Keratinocyte (primary cell): ENCODE measurements at regions not wholly inside any gene's neighbourhood (a gene's known extent, or its start where the extent isn't known, plus 50 kb on each side); places are given as distances from the start of the nearest gene placed in this dataset.

Experiments used
- DNase-seq: peaks from one replicate; pipeline ENCODE4 v3.0.0-alpha.2; 2011; ENCODE audit warnings: low read depth, missing footprints, low spot score
- FAIRE-seq: peaks from 2 replicates; lab custom pipeline; 2011; peaks lifted over from hg19 to GRCh38; lab: Jason Lieb, UNC
- H2AFZ ChIP-seq: 2 replicates; pipeline ENCODE4 v1.6.0; 2012; ENCODE audit warnings: low read length, control low read depth, inconsistent platforms; ENCODE audit not compliant: control insufficient read depth
- H3K27ac ChIP-seq: 2 replicates; pipeline ENCODE4 v1.5.1; 2011; ENCODE audit warnings: low read length; ENCODE audit not compliant: control insufficient read depth, insufficient read depth
- H3K27me3 ChIP-seq: 3 replicates; pipeline ENCODE4 v1.6.0; 2011; ENCODE audit warnings: low read length; ENCODE audit not compliant: control insufficient read depth, insufficient read depth; ENCODE audit errors: extremely low read depth
- H3K36me3 ChIP-seq, 2 experiments: 2 replicates in 1 of 2; 3 replicates in 1 of 2; pipeline ENCODE4 v1.5.1; 2011; ENCODE audit warnings: low read length in 2 of 2, mild to moderate bottlenecking in 1 of 2; ENCODE audit not compliant: control insufficient read depth in 2 of 2, insufficient read depth in 2 of 2; ENCODE audit errors: extremely low read depth in 1 of 2
- H3K4me1 ChIP-seq: 3 replicates; pipeline ENCODE4 v1.5.1; 2011; ENCODE audit warnings: low read length; ENCODE audit not compliant: control insufficient read depth, insufficient read depth; ENCODE audit errors: extremely low read depth
- H3K4me2 ChIP-seq: 3 replicates; pipeline ENCODE4 v1.6.0; 2011; ENCODE audit warnings: low read depth, low read length; ENCODE audit not compliant: control insufficient read depth, insufficient read depth; ENCODE audit errors: extremely low read depth
- H3K4me3 ChIP-seq, 3 experiments: fragments of 200-600 bp in 1 of 3; sonication (generic) in 1 of 3; 2 replicates in 2 of 3; 3 replicates in 1 of 3; pipeline ENCODE4 v1.5.1; 2011 to 2016; ENCODE audit warnings: low read length in 3 of 3, mild to moderate bottlenecking in 3 of 3, control low read depth in 2 of 3, inconsistent platforms in 1 of 3, low read depth in 1 of 3, mixed read lengths in 1 of 3, mixed run types in 1 of 3, moderate library complexity in 1 of 3; ENCODE audit not compliant: control insufficient read depth in 2 of 3, insufficient read depth in 2 of 3; ENCODE audit errors: extremely low read depth in 1 of 3
- H3K79me2 ChIP-seq: 2 replicates; pipeline ENCODE4 v1.6.0; 2012; ENCODE audit warnings: low read length; ENCODE audit not compliant: control insufficient read depth, insufficient read depth
- H3K9ac ChIP-seq: 3 replicates; pipeline ENCODE4 v1.6.0; 2011; ENCODE audit warnings: low read length; ENCODE audit not compliant: control insufficient read depth, insufficient read depth; ENCODE audit errors: extremely low read depth
- H3K9me1 ChIP-seq: 3 replicates; pipeline ENCODE4 v1.6.0; 2011; ENCODE audit warnings: low read length; ENCODE audit not compliant: control insufficient read depth, insufficient read depth; ENCODE audit errors: extremely low read depth
- H3K9me3 ChIP-seq: 2 replicates; pipeline ENCODE4 v1.5.1; 2012; ENCODE audit warnings: low read depth, low read length; ENCODE audit not compliant: control insufficient read depth
- H4K20me1 ChIP-seq: 3 replicates; pipeline ENCODE4 v1.6.0; 2011; ENCODE audit warnings: low read length; ENCODE audit not compliant: control insufficient read depth, insufficient read depth; ENCODE audit errors: extremely low read depth
- CTCF ChIP-seq, 3 experiments: IDR thresholded peaks in 1 of 3; conservative IDR thresholded peaks in 1 of 3; optimal IDR thresholded peaks in 1 of 3; 2 replicates in 2 of 3; 3 replicates in 1 of 3; pipeline versions ENCODE3 to v1.5.1; 2011; ENCODE audit warnings: low read length in 3 of 3, mild to moderate bottlenecking in 3 of 3, moderate library complexity in 2 of 3, control low read depth in 1 of 3, inconsistent platforms in 1 of 3; ENCODE audit not compliant: insufficient read depth in 2 of 3; ENCODE audit errors: extremely low read depth in 1 of 3
- EZH2 ChIP-seq: IDR thresholded peaks from one replicate; pipeline ENCODE4 v1.6.1; 2012; ENCODE audit warnings: inconsistent platforms, mild to moderate bottlenecking, low read length, moderate library complexity
- dilution Hi-C: fragments of 300-500 bp; cut with MboI; formaldehyde crosslinking; loops from one replicate; pipeline ENCODE4 v1.7.0; 2020; ENCODE audit warnings: low sequenced_read_pairs; ENCODE audit not compliant: extremely low pct_ligation_motif_present

GRCh38 chr2:215618145-215618544, 182.3 kb upstream of the FN1 start:
- Histone ChIP-seq H3K4me3 (no peak overlapping the region), H3K79me2 (no peaks in the 10 kb centered on the region), H2AFZ (no peak overlapping the region), H3K4me1 (peaks cover 18% of the 10 kb centered on the region), H3K27me3 (no peaks in the 10 kb centered on the region), H3K9me1 (no peaks in the 10 kb centered on the region), H3K9me3 (no peaks in the 10 kb centered on the region), H3K36me3 (no peaks in the 10 kb centered on the region), H3K9ac (no peak overlapping the region), H4K20me1 (no peaks in the 10 kb centered on the region), H3K27ac (no peak overlapping the region), H3K4me2 (no peak overlapping the region)
- TF ChIP-seq CTCF (optimal IDR thresholded peaks at IDR 0.05 in 1 of 3, IDR thresholded peaks at IDR 0.05 in 1 of 3, conservative IDR thresholded peaks at IDR 0.05 in 1 of 3; ENCODE audit: extremely low read depth in 1 of 3, insufficient read depth in 2 of 3, low read length in 3 of 3) (no peak), EZH2 (no peak)
- dilution Hi-C loops, result no loop called here
- DNase-seq (no peak), FAIRE-seq (no peak)

- FAIRE-seq, result no peak
These were observed 181.4 kb upstream of the FN1 start for GRCh38 chr2:215617060-215617824.

More at GRCh38 chr2:215617060-215617824, 181.4 kb upstream of the FN1 start:
- H3K9me3 ChIP-seq, result no peaks in the 10 kb centered on the region
- no peaks in the 10 kb centered on the region for H3K36me3 ChIP-seq
- no peaks in the 10 kb centered on the region for H4K20me1 ChIP-seq
- TF ChIP-seq EZH2, result no peak
- no peak for TF ChIP-seq CTCF (optimal IDR thresholded peaks at IDR 0.05 in 1 of 3, IDR thresholded peaks at IDR 0.05 in 1 of 3, conservative IDR thresholded peaks at IDR 0.05 in 1 of 3; ENCODE audit: extremely low read depth in 1 of 3, insufficient read depth in 2 of 3, low read length in 3 of 3)
- H2AFZ ChIP-seq, result no peak overlapping the region
- DNase-seq, result no peak
- no peaks in the 10 kb centered on the region for H3K79me2 ChIP-seq
- no peaks in the 10 kb centered on the region for H3K9me1 ChIP-seq
- no peak overlapping the region for H3K4me2 ChIP-seq
- no peaks in the 10 kb centered on the region for H3K27me3 ChIP-seq
- H3K4me3 ChIP-seq, result no peak overlapping the region
- H3K4me1 ChIP-seq, result peaks cover 23% of the 10 kb centered on the region
- dilution Hi-C loops, result no loop called here
- no peak overlapping the region for H3K9ac ChIP-seq
- H3K27ac ChIP-seq, result no peak overlapping the region
